Stimulated activated CD8-positive, alpha-beta memory T cell treated with anti-CD3 and anti-CD28 coated beads, Interleukin-4, amount 100 ng/mL, for 4 hours (primary cell): ENCODE measurements at regions not wholly inside any gene's neighbourhood (a gene's known extent, or its start where the extent isn't known, plus 50 kb on each side); places are given as distances from the start of the nearest gene placed in this dataset.
"Not testable (repeated sequence)": the region's sequence is repeated elsewhere in the genome, so short reads cannot be mapped to it uniquely, and the experiment has no call there.

Experiments used
- DNase-seq, 2 donors: peaks; one replicate each; pipeline ENCODE4 v3.0.0-alpha.2; 2020; ENCODE audit warnings: low read depth in 2 of 2, low spot score in 1 of 2

GRCh38 chr6:138656364-138657064 is 117.1 kb upstream of the CCDC28A start:
- DNase-seq = no peak

- no peak for DNase-seq
Observed at GRCh38 chr6:138657065-138657425, 116.5 kb upstream of the CCDC28A start.

DNA sequence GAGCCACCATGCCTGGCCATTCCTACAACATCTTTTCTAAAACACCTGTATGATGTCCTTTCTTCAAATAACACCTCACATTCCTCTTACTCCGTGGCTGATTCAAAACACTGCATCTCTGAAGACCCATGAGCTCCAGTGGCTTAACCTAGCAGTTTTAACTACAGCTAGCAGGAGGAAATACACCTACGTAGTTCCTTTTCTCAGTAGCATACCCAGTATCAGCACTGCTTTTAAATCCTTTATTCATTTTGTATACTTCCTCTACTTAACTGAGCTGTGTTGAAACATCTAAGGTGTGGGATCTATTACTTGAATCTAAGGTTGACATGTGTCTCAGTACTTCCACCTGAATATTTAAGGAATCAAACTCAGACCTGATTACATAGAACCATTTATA is 113.6 kb upstream of the CCDC28A start:
- DNase-seq = no peak

DNA sequence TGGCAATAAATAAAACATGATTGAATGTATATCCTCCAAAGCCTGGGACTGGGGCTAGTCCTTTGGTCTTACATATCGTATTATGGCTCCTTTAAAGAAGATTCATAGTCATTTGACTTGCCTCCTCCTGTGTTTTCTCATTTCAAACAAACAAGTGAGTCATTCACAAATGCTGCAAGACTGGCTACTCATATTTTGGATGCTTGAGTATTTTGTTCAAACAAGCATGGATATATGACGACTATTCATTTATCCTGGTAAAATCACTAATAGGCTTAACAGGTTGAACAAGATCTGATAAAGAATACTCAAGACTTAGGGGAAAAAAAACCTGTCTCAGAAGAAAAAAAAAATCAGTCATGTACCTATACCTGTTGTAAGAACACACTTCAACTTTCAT is 111.1 kb upstream of the CCDC28A start:
- DNase-seq = no peak

- DNase-seq = no peak
Observed at GRCh38 chr6:138663892-138664291, 109.7 kb upstream of the CCDC28A start.

GRCh38 chr6:138664745-138665144 is 108.8 kb upstream of the CCDC28A start:
- no peak for DNase-seq

DNA sequence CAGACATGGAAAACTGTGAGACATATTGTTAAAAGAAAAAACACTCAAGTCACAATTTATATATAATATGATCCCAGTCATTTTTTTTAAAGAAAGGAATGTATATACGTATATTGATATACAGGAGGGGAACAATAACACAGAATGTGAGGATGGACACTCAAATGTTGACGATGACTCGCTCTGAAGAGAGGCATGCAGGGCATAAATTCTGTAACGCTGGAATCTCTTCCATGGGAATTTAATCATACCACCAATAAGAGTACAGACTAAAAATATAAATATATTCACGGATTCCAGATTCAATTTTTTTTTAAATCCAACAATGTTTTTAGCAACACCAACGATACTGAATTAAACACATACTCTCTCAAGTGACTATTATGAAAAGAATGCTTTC is 106.9 kb upstream of the CCDC28A start:
- no peak for DNase-seq

DNA sequence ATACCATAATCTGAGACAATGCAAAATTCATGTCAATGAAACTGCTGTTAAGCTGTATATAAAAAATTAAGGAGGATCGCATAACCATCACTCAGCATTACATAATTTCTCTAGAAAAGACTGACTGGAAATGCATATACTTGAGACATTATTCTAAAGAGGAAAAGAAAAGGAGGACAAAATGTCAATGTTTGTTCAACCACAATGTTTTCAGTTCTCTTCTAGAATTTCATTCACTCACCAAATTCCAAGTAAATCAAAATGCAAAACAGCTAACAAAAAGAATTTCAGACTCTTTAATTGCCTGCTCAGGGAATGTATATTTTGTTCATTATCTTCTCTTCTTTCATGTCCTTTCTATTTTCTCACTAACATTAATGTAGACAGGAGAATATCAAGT is 106.2 kb upstream of the CCDC28A start:
- DNase-seq = no peak

DNA sequence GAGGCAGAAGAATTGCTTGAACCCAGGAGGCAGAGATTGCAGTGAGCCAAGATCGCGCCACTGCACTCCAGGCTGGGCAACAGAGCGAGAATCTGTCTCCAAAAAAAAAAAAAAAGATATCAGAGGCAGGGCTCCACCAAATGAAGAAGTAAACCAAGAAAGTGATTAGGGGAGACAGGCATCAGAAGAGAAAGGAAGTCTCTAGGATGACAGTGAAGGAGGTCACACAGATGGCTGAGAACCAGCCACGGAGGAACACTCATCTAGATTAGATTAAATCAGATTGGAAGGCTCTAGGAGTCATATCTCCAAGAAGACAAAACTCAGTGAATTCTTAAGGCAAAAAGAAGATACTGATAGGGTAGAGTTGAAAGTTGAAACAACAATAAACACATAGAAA is 102.2 kb upstream of the CCDC28A start:
- no peak for DNase-seq

GRCh38 chr6:138673346-138674014 is 100.1 kb upstream of the CCDC28A start:
- DNase-seq = no peak

DNA sequence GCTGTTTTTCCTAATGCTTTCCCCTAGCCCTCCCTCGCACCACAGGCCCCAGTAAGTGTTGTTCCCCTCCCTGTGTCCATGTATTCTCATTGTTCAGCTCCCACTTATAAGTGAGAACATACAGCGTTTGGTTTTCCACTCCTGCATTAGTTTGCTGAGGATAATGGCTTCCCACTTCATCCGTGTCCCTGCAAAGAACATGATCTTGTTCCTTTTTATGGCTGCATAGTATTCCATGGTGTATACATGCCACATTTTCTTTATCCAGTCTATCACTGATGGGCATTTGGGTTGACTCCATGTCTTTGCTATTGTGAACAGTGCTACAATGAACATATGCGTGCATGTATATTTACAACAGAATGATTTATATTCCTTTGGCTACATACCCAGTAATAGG is 99.1 kb upstream of the CCDC28A start:
- DNase-seq = not testable (repeated sequence)

DNA sequence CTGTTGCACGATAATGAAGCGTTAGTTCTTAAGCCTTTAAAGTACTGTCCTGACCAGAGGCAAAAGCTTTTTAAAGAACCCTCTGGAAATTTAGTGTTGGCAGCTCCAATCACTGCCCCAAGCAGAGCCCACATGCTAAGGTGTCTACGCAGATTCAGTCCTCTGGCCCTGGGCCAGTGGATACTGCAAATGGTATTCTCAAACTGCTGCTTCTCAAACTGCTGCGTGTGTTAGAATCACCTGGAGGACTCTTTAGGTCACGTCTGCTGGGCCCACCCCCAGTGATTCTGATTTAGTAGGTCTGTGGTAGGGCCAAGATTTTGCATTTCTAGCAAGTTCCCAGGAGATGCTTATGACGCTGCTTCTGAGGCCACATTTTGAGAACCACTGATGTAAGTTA is 96.0 kb upstream of the CCDC28A start:
- DNase-seq = no peak

- DNase-seq = no peak
Observed at GRCh38 chr6:138678168-138678567, 95.4 kb upstream of the CCDC28A start.

DNA sequence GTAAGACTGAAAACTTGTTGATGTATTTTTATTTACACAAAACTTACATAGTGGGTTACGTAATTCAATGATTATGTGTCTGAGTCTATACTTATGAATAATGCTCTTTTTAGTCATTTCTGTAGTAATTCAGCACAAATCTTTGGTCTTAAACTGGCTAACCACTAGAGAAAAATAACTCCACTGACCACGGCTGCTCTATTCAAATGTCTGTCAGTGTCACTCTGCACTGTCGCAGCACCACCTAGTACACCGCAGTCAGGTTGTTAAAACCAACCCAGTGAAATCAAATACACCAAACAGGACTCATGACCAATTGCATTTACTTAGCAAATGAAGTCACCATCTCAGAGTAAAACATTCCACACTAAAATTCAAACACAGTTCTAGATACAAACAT is 93.5 kb upstream of the CCDC28A start:
- DNase-seq = no peak

DNA sequence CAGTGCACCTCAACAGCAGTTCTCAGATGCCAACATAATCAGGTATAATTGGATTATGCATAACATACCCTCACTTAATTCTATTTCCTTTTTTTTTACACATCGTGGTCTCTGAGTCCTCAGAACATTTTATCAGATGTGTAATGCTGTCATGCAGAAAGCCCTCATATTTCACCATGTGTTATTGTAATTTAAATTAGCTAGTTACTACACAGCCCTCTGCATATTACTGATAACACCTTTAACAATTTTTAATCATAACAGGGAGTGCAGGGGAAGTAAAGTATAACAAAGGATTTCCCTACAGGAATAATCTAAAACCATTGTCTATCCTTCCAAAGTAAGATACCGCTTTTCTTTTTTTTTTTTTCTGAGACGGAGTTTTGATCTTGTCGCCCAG is 91.9 kb upstream of the CCDC28A start:
- no peak for DNase-seq

GRCh38 chr6:138682704-138683527 is 90.7 kb upstream of the CCDC28A start:
- DNase-seq = no peak

- no peak for DNase-seq
Observed at GRCh38 chr6:138685257-138685656, 88.3 kb upstream of the CCDC28A start.

DNA sequence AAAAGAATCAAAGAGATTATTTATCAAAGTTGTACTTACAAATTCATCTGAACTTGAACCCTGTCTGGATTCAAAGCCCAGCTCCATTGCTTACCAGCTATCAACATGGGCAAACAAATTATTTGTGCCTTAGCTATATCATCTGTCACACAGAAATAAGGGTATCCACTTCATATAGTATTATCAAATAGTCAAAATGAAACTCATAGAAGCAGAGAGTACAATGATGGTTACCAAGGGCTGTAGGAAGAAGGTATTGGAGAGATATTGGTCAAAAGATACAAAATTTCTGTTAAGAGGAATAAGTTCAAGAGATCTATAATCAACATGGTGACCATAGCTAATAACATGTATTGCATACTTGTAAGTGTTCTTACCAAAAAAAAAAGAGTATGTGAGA is 87.8 kb upstream of the CCDC28A start:
- no peak for DNase-seq

- no peak for DNase-seq
Observed at GRCh38 chr6:138688580-138688979, 85.0 kb upstream of the CCDC28A start.

DNA sequence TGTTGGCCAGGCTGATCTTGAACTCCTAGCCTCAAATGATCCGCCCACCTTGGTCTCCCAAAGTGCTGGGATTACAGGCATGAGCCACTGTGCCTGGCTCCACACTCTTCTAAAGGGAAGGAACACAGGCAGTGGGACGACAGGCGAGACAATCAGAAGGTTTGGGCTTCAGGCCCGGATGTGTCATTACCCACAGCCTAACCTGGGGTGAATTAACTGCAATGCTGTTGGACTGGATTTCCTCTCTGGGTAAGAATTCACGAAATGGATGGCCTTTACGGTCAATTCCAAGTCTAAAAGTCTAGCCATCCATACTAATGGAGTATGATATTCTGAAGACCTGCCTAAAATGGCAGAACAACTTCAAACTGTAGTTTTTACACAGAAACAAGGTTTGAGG is 83.7 kb upstream of the CCDC28A start:
- DNase-seq = no peak

- no peak for DNase-seq
Observed at GRCh38 chr6:138690975-138691594, 82.5 kb upstream of the CCDC28A start.

DNA sequence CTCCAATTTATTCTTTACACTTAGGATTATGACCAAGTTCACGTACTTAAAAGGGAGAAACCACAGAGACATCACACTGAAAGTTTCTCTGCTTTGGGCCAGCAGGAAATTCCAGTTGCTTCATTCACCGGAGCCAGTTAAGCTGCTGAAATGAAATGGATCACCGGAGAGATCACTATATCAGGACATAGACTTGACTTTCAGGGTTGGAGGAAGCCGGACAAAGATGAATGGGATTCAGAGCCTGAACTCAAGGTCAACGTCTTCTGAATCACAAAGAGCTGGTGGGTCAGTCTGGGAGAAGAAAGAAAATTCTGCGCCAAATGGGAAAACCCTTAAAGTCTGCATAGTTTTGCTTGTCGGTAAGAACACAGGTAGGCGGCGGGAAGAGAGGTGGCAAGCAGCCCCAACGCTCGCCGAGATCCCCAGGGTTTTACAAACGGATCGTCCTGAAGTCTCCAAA is 81.9 kb upstream of the CCDC28A start:
- no peak for DNase-seq
